ENCODE measurements at regions not wholly inside any gene's neighbourhood (a gene's known extent, or its start where the extent isn't known, plus 50 kb on each side); places are given as distances from the start of the nearest gene placed in this dataset.

DNA sequence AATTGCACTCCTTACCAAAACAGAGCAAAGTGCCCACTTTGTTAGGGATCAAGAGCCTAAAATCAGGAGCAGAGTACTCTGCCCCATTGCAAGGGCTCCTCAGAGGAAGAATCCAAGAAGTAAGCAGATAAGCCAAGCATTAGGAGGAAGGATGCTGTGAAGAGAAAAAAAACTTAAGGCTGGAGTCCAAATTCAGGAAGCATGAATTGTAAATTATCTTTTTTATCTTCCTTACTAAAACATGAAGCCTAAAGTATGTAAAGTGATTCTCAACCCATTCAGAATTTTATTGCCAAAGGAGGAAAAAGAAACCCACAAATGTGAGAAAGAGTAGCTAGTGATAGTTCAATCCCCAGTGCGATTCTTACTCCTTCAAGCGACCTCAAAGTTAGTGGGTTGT, 523.9 kb downstream of the TAF11L14 start:
- no peaks in the 10 kb centered on the region for H3K27me3 Mint-ChIP-seq (ENCODE audit: insufficient read depth, low read depth, poor library complexity)
- Histone ChIP-seq H3K9me2 (ENCODE audit: insufficient read depth) (peaks cover 11% of the 10 kb centered on the region; the same call in 1 of the 2 replicates), H3K4me2 (no peak overlapping the region), H3K27me3 (ENCODE audit: insufficient read depth) (no peaks in the 10 kb centered on the region), H3K4me3 (no peak overlapping the region), H4K20me1 (replicated peaks; ENCODE audit: insufficient read depth) (no peaks in the 10 kb centered on the region), H2AFZ (peak overlapping the region; percentile 87; the same call in 1 of the 2 replicates), H3K79me2 (replicated peaks; ENCODE audit: insufficient read depth) (no peaks in the 10 kb centered on the region), H3K27ac (ENCODE audit: low read depth) (no peak overlapping the region), H3F3A (replicated peaks; ENCODE audit: low read depth) (no peaks in the 10 kb centered on the region), H3K36me3 (ENCODE audit: insufficient read depth) (no peaks in the 10 kb centered on the region), H3K4me1 (ENCODE audit: insufficient read depth) (no peaks in the 10 kb centered on the region)
- DNase-seq (ENCODE audit: low spot score) (no peak), ATAC-seq (no peak)
- no peaks in the 10 kb centered on the region for H3K4me1 Mint-ChIP-seq
- no peak overlapping the region for H3K4me3 Mint-ChIP-seq
- TF ChIP-seq, protein P1, sequence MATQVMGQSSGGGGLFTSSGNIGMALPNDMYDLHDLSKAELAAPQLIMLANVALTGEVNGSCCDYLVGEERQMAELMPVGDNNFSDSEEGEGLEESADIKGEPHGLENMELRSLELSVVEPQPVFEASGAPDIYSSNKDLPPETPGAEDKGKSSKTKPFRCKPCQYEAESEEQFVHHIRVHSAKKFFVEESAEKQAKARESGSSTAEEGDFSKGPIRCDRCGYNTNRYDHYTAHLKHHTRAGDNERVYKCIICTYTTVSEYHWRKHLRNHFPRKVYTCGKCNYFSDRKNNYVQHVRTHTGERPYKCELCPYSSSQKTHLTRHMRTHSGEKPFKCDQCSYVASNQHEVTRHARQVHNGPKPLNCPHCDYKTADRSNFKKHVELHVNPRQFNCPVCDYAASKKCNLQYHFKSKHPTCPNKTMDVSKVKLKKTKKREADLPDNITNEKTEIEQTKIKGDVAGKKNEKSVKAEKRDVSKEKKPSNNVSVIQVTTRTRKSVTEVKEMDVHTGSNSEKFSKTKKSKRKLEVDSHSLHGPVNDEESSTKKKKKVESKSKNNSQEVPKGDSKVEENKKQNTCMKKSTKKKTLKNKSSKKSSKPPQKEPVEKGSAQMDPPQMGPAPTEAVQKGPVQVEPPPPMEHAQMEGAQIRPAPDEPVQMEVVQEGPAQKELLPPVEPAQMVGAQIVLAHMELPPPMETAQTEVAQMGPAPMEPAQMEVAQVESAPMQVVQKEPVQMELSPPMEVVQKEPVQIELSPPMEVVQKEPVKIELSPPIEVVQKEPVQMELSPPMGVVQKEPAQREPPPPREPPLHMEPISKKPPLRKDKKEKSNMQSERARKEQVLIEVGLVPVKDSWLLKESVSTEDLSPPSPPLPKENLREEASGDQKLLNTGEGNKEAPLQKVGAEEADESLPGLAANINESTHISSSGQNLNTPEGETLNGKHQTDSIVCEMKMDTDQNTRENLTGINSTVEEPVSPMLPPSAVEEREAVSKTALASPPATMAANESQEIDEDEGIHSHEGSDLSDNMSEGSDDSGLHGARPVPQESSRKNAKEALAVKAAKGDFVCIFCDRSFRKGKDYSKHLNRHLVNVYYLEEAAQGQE (IDR thresholded peaks at IDR 0.05; ENCODE audit: unreplicated experiment) = no peak
- H3K27ac Mint-ChIP-seq = no peak overlapping the region
- H3K36me3 Mint-ChIP-seq (ENCODE audit: low read depth) = peaks cover 13% of the 10 kb centered on the region; the same call in 2 of the 3 replicates
- H3K9me3 Mint-ChIP-seq = peaks cover 18% of the 10 kb centered on the region

DNA sequence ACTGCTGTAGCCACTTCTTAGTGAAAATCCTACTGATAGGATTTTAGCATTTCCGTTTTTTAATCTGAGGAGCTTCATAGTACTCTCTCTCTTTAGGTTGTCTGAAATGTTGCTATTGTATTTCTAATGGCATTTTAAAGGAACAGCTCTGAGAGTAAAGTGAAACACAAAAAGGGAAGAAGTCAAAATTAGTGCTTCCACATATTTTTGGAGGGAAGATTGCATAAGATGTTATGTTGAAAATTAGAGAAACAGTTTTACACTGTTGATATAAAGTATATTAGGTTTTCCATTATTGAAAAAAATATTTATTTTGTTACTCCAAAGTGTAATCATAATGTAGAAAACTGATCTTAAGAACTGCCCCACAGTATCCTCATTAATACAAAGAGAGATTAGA, 525.1 kb downstream of the TAF11L14 start:
- Histone ChIP-seq H3K4me3 (no peak overlapping the region), H3K4me2 (no peak overlapping the region), H2AFZ (no peak overlapping the region), H3K27ac (ENCODE audit: low read depth) (no peak overlapping the region), H3K9me2 (ENCODE audit: insufficient read depth) (peaks cover 9% of the 10 kb centered on the region; the same call in 1 of the 2 replicates), H3K4me1 (ENCODE audit: insufficient read depth) (no peaks in the 10 kb centered on the region), H3K36me3 (ENCODE audit: insufficient read depth) (no peaks in the 10 kb centered on the region), H4K20me1 (replicated peaks; ENCODE audit: insufficient read depth) (no peaks in the 10 kb centered on the region), H3K79me2 (replicated peaks; ENCODE audit: insufficient read depth) (no peaks in the 10 kb centered on the region), H3K27me3 (ENCODE audit: insufficient read depth) (no peaks in the 10 kb centered on the region), H3F3A (replicated peaks; ENCODE audit: low read depth) (no peaks in the 10 kb centered on the region)
- H3K27ac Mint-ChIP-seq = no peak overlapping the region
- H3K4me3 Mint-ChIP-seq = no peak overlapping the region
- no peaks in the 10 kb centered on the region for H3K27me3 Mint-ChIP-seq (ENCODE audit: insufficient read depth, low read depth, poor library complexity)
- no peaks in the 10 kb centered on the region for H3K4me1 Mint-ChIP-seq
- peaks cover 25% of the 10 kb centered on the region for H3K9me3 Mint-ChIP-seq
- ATAC-seq (no peak), DNase-seq (ENCODE audit: low spot score) (no peak)
- H3K36me3 Mint-ChIP-seq (ENCODE audit: low read depth) = peaks cover 10% of the 10 kb centered on the region; the same call in 2 of the 3 replicates
- TF ChIP-seq NANOG (IDR thresholded peaks at IDR 0.05; ENCODE audit: borderline replicate concordance) (no peak), ZNF331 (CRISPR knock-in tag; IDR thresholded peaks at IDR 0.05; ENCODE audit: low read depth) (no peak), POLR2AphosphoS5 (IDR thresholded peaks at IDR 0.05; ENCODE audit: low read depth) (no peak), JUNB (IDR thresholded peaks at IDR 0.05; ENCODE audit: unreplicated experiment) (no peak), EZH2phosphoT487 (IDR thresholded peaks at IDR 0.05; ENCODE audit: unreplicated experiment) (no peak)
- TF ChIP-seq, protein P1 (IDR thresholded peaks at IDR 0.05; ENCODE audit: unreplicated experiment) = no peak
- TF ChIP-seq, protein P2, sequence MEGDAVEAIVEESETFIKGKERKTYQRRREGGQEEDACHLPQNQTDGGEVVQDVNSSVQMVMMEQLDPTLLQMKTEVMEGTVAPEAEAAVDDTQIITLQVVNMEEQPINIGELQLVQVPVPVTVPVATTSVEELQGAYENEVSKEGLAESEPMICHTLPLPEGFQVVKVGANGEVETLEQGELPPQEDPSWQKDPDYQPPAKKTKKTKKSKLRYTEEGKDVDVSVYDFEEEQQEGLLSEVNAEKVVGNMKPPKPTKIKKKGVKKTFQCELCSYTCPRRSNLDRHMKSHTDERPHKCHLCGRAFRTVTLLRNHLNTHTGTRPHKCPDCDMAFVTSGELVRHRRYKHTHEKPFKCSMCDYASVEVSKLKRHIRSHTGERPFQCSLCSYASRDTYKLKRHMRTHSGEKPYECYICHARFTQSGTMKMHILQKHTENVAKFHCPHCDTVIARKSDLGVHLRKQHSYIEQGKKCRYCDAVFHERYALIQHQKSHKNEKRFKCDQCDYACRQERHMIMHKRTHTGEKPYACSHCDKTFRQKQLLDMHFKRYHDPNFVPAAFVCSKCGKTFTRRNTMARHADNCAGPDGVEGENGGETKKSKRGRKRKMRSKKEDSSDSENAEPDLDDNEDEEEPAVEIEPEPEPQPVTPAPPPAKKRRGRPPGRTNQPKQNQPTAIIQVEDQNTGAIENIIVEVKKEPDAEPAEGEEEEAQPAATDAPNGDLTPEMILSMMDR (conservative IDR thresholded peaks at IDR 0.05; ENCODE audit: low read depth in 2 of 2) = no peak
